ENCODE measurements at regions not wholly inside any gene's neighbourhood (a gene's known extent, or its start where the extent isn't known, plus 50 kb on each side); places are given as distances from the start of the nearest gene placed in this dataset.

DNA sequence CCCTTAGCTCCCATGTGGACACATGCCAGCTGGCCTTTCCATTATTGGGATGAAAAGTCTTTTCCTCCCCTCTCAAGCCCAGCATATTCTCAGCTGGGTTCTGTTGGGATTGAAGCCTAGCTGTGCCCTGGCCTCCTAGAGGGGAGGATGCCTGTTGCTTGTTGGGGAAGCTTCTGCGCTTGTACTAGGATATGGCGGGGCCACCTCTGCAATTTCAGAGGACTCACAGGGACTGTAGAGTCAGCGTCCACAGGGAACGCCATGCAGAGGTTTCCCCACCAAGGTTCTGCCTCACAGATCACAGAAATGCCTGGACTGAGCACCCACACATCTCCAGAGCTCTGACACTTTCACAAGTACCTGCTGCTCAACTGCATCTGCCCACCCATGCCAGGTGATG lies 288.7 kb upstream of the FOXQ1 start:
- no peak for DNase-seq

DNA sequence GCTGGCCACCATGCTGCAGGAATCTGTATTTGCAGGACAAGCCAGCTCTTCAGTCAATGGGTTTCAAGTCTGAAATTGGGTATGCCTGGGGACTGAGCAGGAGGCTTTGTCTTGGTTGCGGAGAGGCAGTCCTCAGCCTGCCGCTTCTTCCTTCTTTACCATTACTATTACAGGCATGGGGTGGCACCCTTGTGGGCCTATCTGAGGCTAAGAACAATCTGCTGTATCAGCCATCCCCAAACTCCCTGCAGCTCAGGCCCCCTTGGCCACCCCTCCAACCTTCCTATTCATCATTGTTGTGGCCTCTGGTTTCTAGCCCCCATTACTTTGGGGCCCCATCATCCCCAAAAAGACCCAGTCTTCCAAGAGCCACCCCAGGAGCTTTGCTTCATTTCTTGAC lies 289.2 kb upstream of the FOXQ1 start:
- DNase-seq, result no peak

DNA sequence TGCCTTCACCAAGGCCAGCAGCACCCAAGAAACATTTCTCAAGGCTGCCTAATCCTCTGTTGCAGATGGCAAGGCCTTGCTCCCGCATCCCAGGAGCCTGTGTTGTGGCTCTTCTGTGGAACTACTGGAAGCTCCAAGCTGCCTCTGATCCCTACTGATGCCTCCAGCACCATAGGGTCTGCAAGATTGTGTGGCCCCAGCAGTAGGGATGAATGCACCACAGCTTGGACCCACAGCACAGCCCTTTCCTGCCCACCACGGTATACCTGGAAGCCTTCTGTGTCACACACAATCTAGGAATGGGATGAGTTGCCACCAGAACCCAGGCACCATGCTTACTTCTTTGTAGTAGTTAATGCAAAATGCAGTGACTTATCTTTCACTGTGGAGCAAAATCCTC lies 291.1 kb upstream of the FOXQ1 start:
- DNase-seq, result no peak

DNA sequence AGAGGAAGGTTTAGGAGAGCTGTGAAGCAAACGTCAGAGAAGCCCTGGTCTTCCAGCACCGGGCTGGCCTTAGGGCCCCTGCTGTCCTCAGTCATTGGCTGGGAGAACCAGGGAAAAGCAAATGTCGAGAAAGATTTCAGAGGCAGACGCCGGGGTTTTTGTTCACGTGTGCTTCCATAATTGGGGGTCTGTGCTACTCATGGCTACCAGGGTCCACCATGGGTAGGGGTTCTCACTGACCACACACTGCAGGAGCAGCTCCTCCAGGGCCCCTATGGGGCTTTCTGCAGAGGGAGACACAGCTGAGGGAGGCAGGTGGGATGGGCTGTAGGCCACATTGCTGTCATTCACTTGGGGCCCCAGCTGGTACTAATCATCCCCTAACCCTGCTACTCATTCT lies 291.8 kb upstream of the FOXQ1 start:
- DNase-seq, result no peak

DNA sequence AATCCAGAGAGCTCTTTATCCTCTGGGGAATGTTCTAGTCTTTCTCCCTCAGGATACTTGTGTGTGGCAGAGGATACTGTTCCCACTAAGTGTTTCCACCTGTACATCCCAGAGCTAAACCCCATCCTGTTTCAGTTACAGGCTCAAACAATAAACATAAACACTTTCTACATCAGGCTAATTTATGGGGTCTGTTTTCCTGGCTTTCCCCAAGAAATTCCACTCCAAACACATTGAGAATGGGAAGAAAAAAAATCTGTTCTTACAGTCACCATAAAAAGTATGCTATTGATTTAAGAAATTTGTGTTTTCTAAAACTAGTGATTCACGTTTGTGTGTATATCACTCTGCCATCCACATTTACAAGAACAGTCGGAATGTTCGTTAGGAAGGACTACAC lies 293.9 kb upstream of the FOXQ1 start:
- DNase-seq, result no peak

DNA sequence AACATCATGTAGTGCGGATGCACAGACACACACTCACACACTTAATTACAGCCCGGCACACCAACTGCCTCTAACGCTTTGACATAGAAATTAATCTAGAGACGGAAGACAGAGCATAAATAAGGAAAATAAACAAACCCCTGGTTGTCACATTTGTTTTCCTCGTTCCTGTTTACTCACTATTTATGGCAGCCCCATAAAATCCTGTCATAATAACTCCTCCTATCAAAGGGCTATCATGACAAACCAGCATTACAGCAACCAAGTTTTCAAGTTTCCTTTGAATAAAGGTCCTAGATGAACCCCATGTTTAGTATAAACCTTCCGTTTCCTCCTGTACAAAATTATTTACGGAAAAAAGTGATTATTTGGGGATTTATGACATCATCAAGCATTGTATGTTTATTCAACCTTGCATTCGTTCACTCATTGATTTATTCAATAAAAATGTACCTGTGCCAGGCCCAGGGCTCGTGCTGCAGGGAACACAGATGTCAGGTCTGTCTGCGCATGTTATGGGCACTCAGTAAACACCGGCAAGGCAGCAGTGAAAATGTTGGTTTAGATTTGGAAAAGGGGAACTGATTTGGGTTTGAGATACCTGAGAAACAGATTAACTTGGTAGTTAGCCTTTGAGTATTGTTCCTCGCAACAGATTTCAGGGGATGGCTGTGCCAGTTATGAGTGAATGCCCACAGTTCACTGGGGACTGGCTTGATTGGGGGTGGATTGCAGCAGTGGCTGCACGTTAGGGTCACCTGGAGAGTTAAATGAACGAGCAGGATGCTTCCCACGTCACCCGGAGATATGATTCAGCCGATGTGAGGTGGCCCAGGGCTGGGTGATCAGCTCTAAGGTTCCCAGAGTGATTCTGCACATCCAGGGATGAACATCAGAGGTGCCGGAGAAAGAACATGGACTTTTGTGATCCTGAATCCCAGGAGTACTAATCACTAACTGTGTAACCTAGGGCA lies 295.3 kb upstream of the FOXQ1 start:
- no peak for DNase-seq

DNA sequence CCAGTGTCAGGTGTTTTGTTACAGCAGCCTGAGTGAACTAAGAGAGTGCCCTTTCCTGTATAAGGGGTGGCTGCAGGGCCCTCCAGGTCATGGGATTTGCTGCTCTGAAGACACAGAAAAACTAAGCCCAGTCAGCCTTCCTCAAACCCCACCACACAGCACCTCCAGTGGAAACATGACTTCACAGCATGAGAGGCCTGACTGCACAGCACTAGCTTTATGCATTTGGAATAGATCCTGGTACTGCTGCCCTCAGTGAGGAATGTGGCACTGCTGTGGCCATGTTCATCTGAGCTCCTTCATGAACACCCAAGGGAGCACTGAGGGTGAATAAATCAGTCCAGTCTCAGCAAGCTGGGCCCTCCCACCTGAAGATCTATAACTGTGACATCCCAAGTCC lies 296.1 kb upstream of the FOXQ1 start:
- no peak for DNase-seq

DNA sequence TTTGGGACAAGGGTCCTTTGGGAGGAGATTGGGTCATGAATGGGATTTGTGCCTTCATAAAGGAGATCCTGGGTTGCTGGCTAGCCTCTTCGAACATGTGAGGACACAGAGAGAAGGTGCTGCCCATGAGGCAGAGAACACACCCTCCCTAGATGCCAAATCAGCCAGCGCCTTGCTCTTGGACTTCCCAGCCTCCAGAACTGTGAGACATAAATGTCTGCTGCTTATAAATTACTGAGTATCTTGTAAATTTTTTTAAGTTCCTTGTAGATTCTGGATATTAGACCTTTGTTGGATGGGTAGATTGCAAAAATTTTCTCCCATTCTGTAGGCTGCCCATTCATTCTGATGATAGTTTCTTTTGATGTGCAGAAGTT lies 297.5 kb upstream of the FOXQ1 start:
- no peak for DNase-seq

DNA sequence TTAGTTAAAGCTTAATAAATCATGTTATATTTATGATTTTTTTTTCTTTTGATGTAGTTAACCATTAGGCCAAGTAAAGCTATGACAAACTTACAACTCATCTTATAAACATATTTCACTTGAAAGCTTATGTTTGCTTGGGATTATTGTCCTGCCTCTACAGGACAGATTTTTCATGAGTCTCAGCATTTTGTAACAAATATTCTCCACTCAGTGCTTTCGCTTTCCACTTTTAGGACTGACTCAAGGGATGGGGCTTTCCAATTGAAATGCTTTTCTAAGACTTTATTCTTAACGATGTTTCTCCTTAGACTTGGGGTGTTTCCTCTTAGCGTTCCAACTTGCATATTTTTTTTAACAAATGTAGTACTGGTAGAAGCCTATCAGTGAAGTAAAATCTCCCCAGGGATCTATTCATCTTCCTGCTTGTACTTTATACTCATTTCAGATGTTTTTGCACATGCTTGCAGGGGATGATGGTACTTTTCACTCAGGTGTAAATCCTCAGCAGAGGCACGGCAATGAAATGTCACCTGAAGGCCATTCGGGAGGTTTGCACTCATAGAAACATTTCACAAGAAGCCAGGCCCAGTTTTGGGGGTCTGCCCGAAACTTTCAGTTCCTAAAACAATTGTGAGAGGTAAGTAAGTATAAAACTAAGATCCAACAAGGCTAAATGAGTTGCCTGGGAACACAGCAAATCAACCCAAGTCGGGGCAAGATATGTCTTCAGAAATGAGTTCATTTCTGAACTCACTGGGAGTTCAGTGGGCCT lies 298.1 kb upstream of the FOXQ1 start:
- peak; percentile 18 for DNase-seq

DNA sequence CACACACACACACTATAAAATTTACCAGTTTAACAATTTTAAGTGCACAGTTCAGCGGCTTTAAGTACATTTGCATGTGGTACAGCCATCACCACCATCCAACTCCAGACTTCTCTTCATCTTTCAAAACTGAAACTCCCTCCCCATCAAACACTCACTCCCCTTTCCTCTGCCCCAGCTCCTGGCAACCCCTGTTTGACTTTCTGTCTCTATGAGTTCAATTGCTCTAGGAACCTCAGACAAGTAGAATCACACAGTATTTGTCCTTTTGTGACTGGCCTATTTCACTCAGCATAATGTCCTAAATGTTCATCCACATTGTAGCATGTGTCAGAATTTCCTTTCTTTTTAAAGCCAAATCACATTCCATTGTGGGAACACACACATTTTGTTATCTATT lies 302.8 kb upstream of the FOXQ1 start:
- DNase-seq, result no peak

DNA sequence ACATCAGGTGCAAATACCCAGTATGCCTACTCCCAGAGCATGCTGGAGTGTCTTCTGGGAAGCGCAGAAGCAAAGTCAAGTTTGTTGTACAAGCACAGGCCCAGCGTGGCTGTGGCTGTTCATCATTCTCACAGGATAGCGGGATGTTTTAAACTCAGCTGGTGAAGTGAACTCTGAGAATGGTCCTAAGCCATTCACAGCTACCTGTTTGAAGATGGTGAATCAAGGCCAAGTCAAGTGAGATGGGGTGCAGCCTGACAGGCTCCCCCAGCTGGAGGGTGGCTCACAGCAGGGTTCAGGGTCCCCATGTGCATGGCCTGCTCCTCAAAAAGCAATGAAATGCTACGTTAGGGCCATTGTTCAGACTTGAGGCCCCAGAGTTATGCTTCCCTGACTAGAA lies 304.7 kb upstream of the FOXQ1 start:
- no peak for DNase-seq

DNA sequence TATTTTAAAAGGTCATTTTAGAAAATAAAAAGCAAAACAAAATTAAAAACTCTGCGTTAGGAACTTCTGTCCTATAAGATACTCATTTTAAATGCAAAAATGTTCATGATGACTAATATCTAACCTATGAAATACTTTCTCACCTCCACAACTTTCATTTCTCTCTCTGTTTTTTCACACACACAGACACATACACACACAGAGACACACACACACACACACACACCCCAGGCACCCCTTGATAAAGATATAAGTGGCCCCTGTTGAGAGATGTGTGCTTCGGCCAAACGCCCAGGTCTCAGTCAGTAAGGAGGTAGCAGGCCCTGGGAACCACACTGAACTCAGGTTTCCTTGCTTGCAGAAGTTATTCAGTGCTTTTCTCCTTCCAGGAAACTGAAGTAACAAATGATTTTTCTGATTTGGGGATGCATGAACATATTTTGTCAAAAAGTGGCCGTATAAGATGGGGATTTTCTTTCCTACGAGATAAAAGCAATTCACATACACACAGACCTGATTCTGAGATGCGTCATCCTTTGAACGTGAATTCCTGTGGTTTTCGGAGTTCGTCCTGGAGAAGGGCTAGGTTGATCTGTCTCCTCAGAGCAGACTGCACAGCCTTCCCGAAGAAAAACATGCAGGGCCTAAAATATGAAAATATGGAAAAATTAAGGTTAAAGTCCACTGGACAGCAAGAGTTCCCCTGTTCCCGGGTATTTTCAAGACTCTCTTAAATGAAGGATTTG lies 306.8 kb upstream of the FOXQ1 start:
- DNase-seq, result no peak

DNA sequence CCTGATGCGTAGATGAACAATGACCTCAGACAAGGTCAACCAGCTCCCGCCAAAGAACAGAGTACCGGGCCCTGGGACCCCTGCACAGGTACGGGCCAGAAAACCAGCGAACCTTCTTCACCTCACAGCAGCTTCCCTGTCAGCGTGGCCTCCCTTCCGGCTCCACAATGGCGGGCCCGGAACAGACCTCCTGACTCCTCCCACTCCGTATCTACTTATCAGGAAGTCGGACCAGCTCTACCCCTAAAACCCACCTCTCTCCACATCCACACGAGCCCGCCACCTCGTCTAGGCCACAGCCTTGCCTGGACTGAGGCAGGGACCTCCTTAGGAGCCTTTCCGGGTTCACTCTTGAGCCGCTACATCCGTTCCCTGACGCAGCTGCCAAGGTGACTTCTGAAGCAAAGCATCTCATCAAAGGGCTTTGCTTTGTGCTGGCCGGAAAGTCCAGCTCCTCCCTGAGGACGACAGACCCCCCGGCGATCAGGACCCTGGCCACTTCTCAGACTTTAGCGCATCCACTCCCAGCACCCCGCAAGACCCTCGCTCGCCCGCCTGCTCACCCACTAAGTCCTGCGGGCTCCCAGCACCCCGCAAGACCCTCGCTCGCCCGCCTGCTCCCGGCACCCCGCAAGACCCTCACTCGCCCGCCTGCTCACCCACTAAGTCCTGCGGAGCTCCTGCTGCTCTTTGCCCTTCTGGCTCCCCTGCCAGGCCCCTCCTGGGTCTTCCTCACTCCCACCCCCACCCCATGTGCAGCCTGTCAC lies 308.3 kb upstream of the FOXQ1 start:
- no peak for DNase-seq

DNA sequence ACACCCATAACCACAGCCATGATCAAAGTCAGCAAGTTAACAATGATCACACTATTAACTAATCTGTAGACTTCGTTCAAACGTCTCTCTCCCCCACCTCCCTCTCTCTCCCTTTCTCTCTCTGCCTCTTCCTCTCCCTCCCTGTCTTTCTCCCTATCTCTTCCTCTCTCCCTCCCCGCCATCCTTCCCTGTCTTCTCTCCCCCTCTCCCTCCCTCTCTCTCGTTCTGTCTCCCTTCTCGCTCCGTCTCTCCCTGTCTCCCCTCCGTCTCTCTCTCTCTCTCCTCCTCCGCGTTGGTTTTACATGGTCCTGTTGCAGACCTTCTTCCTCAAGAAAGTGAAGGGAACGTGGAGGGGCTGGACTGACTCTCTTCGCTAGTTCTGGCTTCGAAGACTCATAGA lies 308.9 kb upstream of the FOXQ1 start:
- DNase-seq, result no peak

DNA sequence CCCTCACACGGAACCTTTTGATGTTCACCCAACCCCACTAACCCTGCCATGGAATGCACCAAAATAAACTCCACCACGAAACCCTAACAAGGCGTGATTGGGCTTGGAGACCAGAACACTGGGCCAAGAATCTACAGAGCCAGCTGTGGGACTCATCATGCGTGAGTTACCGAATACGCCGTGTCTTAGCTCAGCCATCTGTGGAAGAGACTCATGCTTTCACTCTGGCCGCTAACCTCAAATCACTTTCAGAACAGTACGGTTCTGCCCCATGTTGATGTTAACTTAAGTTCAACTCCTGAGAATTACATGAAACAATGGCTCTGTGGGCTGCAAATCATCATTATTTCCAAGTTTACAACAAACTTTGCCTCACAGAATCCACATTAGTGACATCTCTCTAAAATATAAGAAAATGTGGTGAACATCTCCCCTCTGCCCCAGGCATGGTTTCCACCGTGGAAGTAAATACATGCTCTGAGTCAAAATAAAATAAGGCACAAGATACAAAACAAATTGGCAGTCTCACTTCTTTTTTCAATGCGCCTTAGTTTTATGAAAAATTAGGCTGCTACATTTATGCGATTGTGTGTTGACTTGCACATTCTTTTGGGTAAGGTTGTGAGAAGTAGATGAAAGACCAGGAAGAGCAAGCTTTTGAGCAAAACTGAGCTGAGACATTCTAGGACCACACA lies 308.9 kb upstream of the EXOC2 start:
- no peak for DNase-seq

DNA sequence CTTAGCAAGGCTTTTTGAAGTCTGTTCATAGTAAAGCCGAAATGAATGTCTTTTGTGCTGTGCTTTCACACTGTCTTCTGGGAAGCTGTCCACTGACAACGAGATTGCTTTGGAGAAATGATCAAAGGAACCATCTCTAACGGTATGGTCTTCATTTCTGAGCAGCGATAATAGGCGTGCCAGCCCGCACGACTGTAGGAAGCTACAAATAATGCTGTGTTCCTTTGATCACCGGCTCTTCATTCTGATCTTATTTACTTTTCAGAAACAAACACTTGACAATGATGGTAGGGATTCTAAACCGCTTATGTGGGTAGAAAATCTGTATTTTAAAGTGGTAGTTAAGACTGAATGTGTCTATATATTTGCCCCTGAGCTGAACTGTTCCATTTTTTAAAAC lies 306.6 kb upstream of the EXOC2 start:
- no peak for DNase-seq

DNA sequence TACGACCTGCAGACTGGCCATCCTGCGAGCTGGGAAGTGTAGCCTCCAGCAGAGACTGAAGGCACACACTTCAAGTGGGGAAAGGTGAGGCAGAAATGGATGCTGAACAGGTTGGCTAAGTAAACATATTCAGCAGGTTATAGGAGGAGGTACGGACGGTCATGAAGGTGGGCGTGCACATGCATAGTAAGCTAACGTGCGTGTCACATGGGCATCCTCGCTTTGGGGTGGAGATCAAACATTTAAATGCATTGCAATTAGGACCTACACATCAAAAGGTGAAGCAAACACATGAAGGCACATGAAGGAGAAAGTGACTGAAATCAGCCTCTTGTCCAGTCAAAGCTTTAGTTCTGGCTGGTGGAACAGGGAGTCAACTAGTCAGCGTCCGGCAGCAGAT lies 305.6 kb upstream of the EXOC2 start:
- no peak for DNase-seq

DNA sequence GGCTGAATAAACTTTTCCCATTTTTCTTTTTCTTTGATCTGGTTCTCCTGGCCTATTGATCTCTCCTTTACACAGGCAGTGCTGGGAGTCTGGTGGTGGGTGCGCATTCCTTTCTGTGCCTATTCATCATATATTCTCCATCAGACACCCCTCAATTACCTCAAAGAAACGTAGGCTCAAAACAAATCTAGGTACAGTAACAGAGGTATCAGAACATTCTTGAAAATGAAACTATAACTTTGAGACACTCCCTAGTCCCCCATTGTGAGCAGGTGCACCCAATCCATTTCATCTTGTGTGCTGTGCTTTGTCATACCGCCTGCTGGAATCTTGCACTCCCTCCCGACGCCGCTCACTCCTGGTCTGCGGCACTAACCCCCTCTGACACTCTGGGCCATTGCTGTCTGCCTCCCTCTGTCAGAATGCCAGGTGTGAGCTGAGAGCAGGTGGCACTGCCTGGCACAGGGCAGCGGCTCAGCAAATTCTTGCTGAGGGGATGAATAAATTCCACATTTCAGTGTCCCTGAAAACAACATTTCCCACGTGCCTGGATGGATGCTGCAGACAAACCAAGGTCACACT lies 303.4 kb upstream of the EXOC2 start:
- DNase-seq, result no peak

DNA sequence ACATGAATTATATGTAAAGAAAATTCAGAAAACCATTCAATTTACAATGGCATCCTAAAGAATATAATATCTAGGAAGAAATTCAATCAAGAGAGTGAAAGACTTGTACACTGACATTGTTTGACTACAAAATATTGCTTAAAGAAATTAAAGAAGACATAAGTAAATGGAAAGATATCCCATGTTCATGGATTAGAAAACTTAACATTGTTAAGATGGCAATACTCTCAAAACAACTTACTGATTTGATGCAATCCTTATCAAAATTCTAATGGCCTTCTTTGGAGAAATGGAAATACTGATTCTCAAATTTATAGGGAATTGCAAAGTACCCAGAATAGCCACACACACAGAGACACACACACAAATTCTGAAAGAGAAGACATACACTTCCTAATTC lies 298.3 kb upstream of the EXOC2 start:
- DNase-seq, result no peak

DNA sequence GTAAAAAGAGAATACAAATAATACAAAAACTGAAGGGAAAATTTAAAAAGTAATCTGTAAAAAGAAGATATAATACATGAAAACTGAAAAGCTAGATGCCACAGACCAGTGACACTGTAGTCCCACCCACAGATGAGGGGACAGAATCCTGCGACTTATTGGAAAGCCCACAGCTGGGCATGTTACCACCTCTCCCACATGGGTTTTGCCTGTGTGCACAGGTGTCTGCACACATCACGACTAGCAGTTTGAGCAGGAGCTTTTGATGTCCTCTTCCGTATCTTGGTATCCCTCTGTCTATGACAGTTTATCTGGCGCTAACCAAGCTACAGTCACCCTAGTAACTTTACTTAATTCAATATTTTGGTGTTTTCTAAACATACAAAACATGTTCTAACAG lies 291.1 kb upstream of the EXOC2 start:
- DNase-seq, result no peak

DNA sequence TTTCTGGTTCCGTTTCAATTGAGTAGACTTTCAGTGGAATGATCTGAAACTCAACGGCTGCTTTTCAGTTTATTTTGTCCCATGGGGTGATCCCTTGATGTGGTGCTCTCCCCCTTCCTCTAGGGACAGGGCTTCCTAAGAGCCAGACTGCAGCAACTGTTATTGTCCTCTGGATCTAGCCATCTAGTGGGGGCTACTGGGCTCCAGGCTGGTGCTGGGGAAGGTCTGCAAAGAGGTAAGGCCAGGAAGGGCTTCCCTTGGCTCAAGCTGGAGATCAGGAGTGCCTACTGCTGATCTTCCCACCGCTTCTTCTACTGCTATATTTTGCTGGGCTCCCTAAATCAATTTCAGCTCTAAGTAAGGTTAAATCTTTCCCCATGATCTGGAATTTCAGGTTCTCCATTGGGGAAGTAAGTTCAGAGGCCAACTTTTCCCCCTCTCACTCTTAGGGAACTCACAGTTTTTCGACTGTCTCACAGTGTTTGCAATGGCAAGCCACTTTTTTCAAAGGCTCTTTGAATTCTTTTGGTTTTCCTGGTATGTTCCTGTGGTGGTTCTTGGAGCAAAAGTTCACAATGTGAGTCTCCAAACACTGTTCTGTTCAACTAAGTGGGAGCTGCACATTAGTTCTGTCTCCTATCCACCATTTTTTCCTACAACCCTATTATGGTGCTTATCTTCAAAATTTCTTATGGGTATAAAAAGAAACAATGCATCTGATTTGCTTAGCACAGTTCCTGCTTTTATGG lies 286.2 kb upstream of the EXOC2 start:
- no peak for DNase-seq

Data from islet precursor cell (in vitro differentiated cells).